Epidermal melanocyte (primary cell): ENCODE measurements at regions not wholly inside any gene's neighbourhood (a gene's known extent, or its start where the extent isn't known, plus 50 kb on each side); places are given as distances from the start of the nearest gene placed in this dataset.

ENCODE experiments used
- DNase-seq: peaks from one replicate; pipeline ENCODE4 v3.0.0; 2011; ENCODE audit warnings: low spot score; ENCODE audit not compliant: insufficient read length

- DNase-seq = no peak
Observed at GRCh38 chr14:58782011-58782410, 144.2 kb downstream of the DACT1 start.

DNA sequence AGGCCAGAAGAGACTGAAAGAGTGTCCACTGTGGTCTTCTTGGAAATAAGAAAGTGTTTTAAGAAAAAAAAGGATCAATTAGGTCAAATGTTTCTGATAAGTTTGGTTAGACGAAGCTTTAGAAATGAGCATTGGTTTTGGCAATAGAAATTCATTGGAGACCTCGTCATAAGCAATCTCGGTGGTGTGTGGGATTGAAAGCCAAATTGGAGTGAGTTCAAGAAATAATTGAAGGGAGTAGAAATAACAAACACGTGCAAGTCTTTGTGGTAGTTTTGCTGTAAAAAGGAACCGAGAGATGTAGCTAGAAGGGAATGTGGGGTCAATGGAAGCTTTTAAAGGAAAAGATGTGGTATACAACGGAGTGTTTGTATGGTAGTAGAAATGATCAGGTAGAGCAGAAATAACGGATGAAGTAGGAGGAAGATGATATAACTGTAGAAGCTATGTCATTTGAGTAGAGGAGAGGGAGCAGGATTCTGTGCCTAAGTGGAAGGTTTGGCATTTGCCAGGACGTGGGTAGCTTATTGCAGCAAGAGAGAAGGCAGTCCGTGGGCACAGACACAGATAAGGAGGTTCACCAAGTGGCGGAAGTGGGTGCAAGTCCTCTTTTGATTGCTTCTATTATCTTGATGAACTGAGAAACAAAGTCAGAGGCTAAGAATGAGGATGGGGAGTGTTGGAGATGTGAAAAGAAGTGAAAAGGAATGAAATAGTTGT is 146.2 kb downstream of the DACT1 start:
- DNase-seq = no peak

- no peak for DNase-seq
Observed at GRCh38 chr14:58784931-58785330, 147.2 kb downstream of the DACT1 start.

- no peak for DNase-seq
Observed at GRCh38 chr14:58785701-58786100, 147.9 kb downstream of the DACT1 start.

- DNase-seq = no peak
Observed at GRCh38 chr14:58787592-58787991, 149.8 kb downstream of the DACT1 start.

GRCh38 chr14:58788655-58789503 is 151.1 kb downstream of the DACT1 start:
- DNase-seq = no peak

DNA sequence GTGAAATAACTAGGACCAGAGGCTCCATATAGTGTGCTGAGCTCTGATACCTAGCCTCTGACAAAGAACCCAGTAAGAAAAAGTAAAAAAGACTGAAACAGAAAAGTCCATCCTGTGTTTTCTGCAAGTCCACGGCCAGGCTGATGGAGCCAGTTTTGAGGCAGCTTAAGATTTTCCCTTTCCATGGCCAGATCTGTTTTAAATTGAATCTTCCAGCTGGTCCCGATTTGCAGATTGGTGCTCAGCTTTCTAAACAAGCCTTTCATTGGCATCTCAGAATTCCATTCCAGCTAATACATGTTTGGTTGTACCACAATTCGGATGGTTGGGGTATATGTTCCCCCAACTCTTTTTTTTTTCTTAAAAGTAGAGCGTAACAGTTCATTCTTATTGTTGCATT is 152.0 kb downstream of the DACT1 start:
- DNase-seq = no peak

GRCh38 chr14:58792416-58792815 is 154.7 kb downstream of the DACT1 start:
- DNase-seq = no peak

DNA sequence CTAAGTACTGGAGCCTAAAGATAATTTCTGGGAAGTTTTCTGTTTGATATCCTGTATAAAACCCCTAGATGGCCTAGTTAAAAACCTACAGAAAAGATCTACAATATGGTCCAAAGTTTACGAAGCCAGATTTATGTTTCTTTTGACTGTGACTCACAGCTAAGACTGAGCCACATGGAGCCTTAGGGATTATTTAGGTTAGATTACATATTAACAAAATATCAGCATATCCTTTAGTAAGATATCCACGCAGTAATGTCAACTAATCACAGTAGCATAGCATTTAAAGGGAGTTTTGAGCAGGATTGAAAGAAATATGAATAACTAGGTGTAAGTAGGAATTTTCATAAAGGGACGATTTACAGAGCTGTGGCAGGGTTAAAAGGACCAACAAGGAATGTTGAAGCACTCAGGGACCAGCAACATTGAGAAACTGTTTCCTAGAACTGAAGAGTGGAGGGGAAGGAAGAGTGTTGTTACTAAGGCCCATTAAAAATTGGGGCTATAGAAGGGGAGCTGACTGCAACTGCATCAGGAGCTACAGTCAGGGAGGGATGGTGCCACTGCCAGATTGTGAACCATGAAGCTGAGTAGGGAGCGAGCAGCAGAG is 155.5 kb downstream of the DACT1 start:
- no peak for DNase-seq

GRCh38 chr14:58794993-58795762 is 157.4 kb downstream of the DACT1 start:
- DNase-seq = no peak

GRCh38 chr14:58796242-58797009 is 158.7 kb downstream of the DACT1 start:
- DNase-seq = no peak

- no peak for DNase-seq
Observed at GRCh38 chr14:58797010-58797429, 159.3 kb downstream of the DACT1 start.

- no peak for DNase-seq
Observed at GRCh38 chr14:58798173-58798572, 160.4 kb downstream of the DACT1 start.

- no peak for DNase-seq
Observed at GRCh38 chr14:58801086-58801485, 163.3 kb downstream of the DACT1 start.

DNA sequence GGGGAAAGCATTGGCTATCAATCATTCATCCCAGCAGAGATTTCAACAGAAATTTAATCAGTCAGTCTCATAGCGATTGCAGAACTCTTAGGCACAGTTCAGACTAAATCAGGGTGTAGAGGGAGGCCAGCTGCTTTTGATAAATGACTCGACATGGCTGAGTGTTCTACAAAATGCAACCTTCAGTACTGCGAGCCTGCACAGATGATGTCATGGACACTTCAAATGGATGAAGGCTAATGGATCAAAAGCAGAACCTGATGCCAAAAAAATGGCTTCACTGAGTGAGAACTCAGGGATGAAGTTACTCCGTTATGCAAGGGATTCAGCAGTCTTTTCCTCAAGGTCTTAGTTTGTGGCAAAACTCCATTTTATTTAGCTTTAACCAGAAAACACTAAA is 167.3 kb downstream of the DACT1 start:
- DNase-seq = no peak

DNA sequence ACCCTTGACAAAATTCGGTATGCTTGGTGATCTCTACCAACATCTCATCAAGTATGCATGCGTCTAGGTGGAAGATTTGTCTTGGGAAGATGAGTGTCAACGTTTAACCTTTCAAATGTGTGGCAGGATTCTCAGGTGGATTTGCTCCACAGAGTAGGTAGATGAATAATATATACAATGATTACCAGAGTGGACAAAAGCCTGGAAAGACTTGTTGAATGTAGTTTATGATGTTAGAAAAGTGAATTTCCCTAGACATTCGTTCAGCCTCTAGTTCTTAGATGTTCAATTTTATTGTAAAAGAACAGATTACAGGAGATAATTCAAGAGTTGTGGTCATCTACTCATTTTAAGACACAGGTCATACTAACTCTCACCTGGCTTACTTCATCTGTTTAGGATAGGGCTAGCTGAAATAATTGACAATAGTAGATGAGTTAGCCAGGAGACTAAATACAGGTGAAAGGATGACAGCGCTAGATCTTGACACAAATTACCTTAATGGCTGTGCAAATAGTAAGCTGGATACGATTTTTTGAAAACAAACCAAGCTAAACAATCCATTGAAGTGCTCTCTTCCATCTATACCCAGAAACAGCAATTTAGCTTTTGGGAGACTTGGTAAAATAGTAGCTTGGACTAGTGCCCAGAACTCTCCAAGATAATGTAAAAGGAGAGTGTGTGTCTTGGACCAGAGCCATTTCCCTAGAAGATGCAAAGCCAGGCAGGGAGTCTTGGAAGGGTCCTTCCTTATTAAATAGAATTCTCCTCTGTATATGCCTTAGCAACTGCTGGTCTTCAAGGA is 168.0 kb downstream of the DACT1 start:
- no peak for DNase-seq

DNA sequence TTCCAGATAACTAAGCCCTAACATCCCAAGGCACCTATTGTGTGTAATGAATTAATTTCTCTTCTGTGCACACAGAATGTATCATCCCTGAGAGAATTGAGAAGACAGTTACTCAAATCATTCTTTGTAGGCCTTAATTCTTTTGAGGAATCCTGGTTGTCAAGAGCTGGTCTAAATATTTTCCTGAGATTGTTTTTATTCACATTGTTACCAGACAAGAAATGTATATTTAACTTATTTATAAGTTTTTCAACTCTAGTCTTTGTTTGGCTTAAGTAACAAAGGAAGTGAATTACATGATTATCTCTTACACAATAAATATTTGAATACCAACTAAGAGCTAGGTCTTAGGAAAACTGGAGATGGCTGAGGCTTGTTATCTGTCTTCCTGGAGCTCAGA is 169.4 kb downstream of the DACT1 start:
- DNase-seq = no peak

DNA sequence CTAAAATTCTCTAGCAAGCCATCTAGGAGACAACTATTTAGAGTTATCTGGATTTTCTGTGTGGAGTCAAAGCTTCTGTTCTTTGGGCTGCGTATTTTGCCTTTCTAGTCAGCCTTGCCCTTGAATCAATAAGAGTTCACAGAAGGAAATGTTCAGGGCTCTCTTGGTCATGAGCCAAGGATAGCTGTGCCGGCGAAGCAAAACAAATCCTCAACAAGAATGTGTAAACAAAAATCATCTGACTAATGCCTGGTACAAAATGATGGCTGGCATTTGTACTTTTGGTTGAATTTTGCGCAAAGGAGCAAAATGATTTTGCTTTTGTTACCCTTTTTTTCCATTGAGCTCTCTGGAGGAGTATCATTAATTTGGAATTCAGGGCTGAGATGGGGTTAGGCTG is 171.1 kb downstream of the DACT1 start:
- no peak for DNase-seq

DNA sequence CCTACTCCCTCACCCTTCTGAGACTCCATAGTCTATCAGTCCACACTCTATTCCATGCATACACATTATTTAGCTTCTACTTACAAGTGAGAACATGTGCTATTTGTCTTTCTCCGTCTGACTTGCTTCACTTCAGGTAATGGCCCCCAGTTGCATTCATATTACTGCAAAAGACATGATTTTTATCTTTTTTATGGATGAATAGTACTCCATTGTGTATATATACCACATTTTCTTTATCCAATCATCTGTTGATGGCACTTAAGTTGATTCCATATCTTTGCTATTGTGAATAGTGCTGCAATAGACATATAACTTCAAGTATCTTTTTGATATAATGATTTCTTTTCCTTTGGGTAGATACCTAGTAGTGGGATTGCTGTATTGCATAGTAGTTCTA is 171.8 kb downstream of the DACT1 start:
- no peak for DNase-seq
